Frontal cortex (tissue), 3 donors: ENCODE measurements at regions not wholly inside any gene's neighbourhood (a gene's known extent, or its start where the extent isn't known, plus 50 kb on each side); places are given as distances from the start of the nearest gene placed in this dataset.
A peak's percentile ranks its signal among the peaks of the same experiment; 100 is the strongest.
"Not testable (repeated sequence)": the region's sequence is repeated elsewhere in the genome, so short reads cannot be mapped to it uniquely, and the experiment has no call there.

Source experiments
- DNase-seq, 2 donors: peaks; one replicate each; pipeline ENCODE4 v3.0.0; 2012; ENCODE audit warnings: low spot score in 2 of 2
- FAIRE-seq: peaks from 2 replicates; lab custom pipeline; 2012; peaks lifted over from hg19 to GRCh38; lab: Jason Lieb, UNC
- donor health status: control.
- donor health status: control.
- donor health status: control.

GRCh38 chr7:53087274-53087673 lies 51.8 kb downstream of the POM121L12 start:
- no peak for FAIRE-seq
- no peak for DNase-seq

GRCh38 chr7:53094191-53094590 lies 58.8 kb downstream of the POM121L12 start:
- no peak for DNase-seq
- no peak for FAIRE-seq

GRCh38 chr7:53094827-53095226 lies 59.4 kb downstream of the POM121L12 start:
- FAIRE-seq: no peak

GRCh38 chr7:53095731-53096501 lies 60.5 kb downstream of the POM121L12 start:
- FAIRE-seq (no peak), DNase-seq (no peak)

More at GRCh38 chr7:53094827-53095226, 59.4 kb downstream of the POM121L12 start:
- DNase-seq: no peak

- no peak for FAIRE-seq
- no peak for DNase-seq
Measured at GRCh38 chr7:53100091-53100490, 64.7 kb downstream of the POM121L12 start.

- FAIRE-seq (no peak), DNase-seq (no peak)
Measured at GRCh38 chr7:53101026-53101425, 65.6 kb downstream of the POM121L12 start.

GRCh38 chr7:53110425-53110824 lies 75.0 kb downstream of the POM121L12 start:
- no peak for FAIRE-seq
- no peak for DNase-seq

- DNase-seq (no peak), FAIRE-seq (no peak)
Measured at GRCh38 chr7:53111031-53111430, 75.6 kb downstream of the POM121L12 start.

- DNase-seq (no peak), FAIRE-seq (no peak)
Measured at GRCh38 chr7:53113424-53113823, 78.0 kb downstream of the POM121L12 start.

GRCh38 chr7:53119514-53119941 lies 84.1 kb downstream of the POM121L12 start:
- DNase-seq (no peak), FAIRE-seq (no peak)

- no peak for DNase-seq
- no peak for FAIRE-seq
Measured at GRCh38 chr7:53121374-53121773, 85.9 kb downstream of the POM121L12 start.

- FAIRE-seq (no peak), DNase-seq (no peak)
Measured at GRCh38 chr7:53131697-53132096, 96.3 kb downstream of the POM121L12 start.

GRCh38 chr7:53151496-53151895 lies 116.1 kb downstream of the POM121L12 start:
- no peak for DNase-seq
- FAIRE-seq: no peak

GRCh38 chr7:53187184-53187583 lies 151.8 kb downstream of the POM121L12 start:
- not testable (repeated sequence) for FAIRE-seq, DNase-seq

GRCh38 chr7:53191191-53191695 lies 155.8 kb downstream of the POM121L12 start:
- DNase-seq: no peak
- FAIRE-seq: no peak

- DNase-seq (no peak), FAIRE-seq (no peak)
Measured at GRCh38 chr7:53191836-53192443, 156.5 kb downstream of the POM121L12 start.

GRCh38 chr7:53205006-53205405 lies 169.6 kb downstream of the POM121L12 start:
- FAIRE-seq (no peak), DNase-seq (no peak)

- DNase-seq (no peak), FAIRE-seq (no peak)
Measured at GRCh38 chr7:53209129-53209528, 173.7 kb downstream of the POM121L12 start.

- FAIRE-seq (no peak), DNase-seq (no peak)
Measured at GRCh38 chr7:53214463-53214862, 179.0 kb downstream of the POM121L12 start.

GRCh38 chr7:53218730-53219504 lies 183.5 kb downstream of the POM121L12 start:
- peak in 1 of 2 donors; percentile 14 for DNase-seq
- FAIRE-seq: no peak

- no peak for FAIRE-seq
- no peak for DNase-seq
Measured at GRCh38 chr7:53229202-53229601, 193.8 kb downstream of the POM121L12 start.
